Mucosa of stomach (tissue), 1 donor: ENCODE measurements at regions not wholly inside any gene's neighbourhood (a gene's known extent, or its start where the extent isn't known, plus 50 kb on each side); places are given as distances from the start of the nearest gene placed in this dataset.
A peak's percentile ranks its signal among the peaks of the same experiment; 100 is the strongest.

Experiments used
- H3K27me3 ChIP-seq: one replicate; pipeline ENCODE4 v1.7.0; 2013; ENCODE audit warnings: mild to moderate bottlenecking, low read length; ENCODE audit not compliant: control insufficient read depth, insufficient read depth
- H3K36me3 ChIP-seq: one replicate; pipeline ENCODE4 v1.7.0; 2013; ENCODE audit warnings: low read length; ENCODE audit not compliant: control insufficient read depth, insufficient read depth
- H3K4me1 ChIP-seq: one replicate; pipeline ENCODE4 v1.7.0; 2013; ENCODE audit warnings: mild to moderate bottlenecking, low read length; ENCODE audit not compliant: control insufficient read depth, insufficient read depth
- H3K4me3 ChIP-seq: one replicate; pipeline ENCODE4 v1.7.0; 2013; ENCODE audit warnings: low read length
- H3K9ac ChIP-seq: one replicate; pipeline ENCODE4 v1.7.0; 2013; ENCODE audit warnings: mild to moderate bottlenecking, low read length, moderate library complexity
- H3K9me3 ChIP-seq: one replicate; pipeline ENCODE4 v1.7.0; 2013; ENCODE audit warnings: mild to moderate bottlenecking, low read length, moderate library complexity; ENCODE audit not compliant: control insufficient read depth
- donor health status: Pancreatic carcinoma.

DNA sequence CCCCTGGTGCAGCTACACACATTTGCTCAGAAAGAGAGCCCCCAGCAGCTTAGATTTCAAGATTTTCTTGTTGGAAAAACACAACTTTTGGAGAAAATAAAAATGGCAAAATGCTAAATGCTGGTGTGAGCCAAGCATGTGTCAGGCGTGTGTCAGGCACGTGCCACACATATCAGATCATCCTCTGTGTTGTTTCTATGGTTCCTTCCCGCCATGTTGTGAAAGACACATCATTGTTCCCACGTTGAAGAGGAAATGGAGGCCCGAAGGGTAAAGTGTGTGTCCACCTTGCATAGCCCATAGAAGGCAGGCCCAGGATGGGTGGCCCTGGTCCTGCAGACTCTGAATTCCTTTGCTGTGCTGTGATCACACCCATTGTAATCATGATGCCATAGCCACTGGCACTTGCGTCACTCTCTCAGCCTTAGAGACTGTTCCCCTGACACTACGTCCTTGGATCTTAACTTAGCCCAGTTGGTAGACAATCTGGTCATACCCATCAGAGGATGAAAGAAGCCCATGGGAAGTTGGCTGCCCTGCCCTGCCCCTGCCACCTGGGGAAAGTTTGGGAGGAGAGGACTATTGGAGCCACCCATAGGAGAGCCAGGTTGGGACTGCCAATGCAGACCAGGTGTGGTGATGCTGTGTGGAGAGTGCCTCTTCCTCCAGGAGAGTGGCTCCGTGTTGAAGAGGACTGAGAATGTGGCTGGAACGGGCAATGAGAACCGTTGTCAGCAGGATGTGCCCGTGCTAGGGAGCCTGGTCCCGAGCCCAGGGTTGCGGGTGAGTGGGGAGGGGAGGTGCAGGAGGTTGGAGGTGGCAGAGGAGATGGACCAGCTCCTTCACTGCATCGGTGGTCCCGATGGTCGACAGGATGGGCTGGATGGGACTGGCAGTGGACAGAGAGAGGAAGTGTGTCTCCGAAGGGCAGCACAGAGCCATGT is 65.6 kb upstream of the IGFBP3 start:
- Histone ChIP-seq H3K36me3 (no peaks in the 10 kb centered on the region), H3K9ac (no peak overlapping the region), H3K27me3 (no peaks in the 10 kb centered on the region), H3K4me3 (no peak overlapping the region), H3K9me3 (no peaks in the 10 kb centered on the region), H3K4me1 (no peaks in the 10 kb centered on the region)

GRCh38 chr7:45985902-45986301 is 64.8 kb upstream of the IGFBP3 start:
- Histone ChIP-seq H3K4me1 (no peaks in the 10 kb centered on the region), H3K9ac (no peak overlapping the region), H3K4me3 (no peak overlapping the region), H3K9me3 (no peaks in the 10 kb centered on the region), H3K36me3 (no peaks in the 10 kb centered on the region), H3K27me3 (no peaks in the 10 kb centered on the region)

- no peaks in the 10 kb centered on the region for H3K9me3 ChIP-seq
- no peaks in the 10 kb centered on the region for H3K4me1 ChIP-seq
- H3K36me3 ChIP-seq, result no peaks in the 10 kb centered on the region
- no peaks in the 10 kb centered on the region for H3K27me3 ChIP-seq
- H3K9ac ChIP-seq, result no peak overlapping the region
- H3K4me3 ChIP-seq, result no peak overlapping the region
Measured at GRCh38 chr7:45984386-45985295, 63.6 kb upstream of the IGFBP3 start.

DNA sequence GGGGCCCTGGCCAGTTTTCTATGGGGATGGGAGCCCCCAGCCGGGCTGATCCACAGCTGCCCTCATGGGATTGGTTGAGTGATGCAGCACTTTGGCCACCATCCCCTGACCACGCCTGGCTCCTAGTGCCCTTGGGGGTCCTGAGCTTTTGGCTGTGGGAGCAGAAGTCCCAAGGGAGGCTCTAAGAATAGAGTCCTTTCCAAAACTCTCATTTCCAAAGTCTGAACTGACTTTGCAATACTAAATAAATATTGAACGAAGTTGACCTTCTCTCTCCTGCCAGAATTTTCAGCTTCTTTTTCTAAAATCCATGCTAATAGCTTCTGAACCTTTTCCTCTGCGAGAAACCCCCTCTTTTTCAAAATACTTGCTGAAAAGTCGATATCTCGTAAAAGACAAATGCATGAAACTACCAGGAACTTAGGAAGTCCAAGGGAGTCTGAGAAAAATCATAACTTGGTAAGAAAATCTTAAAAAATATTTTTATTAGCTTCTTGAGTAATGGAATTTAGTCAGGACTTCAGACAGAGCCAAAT is 62.7 kb upstream of the IGFBP3 start:
- H3K4me3 ChIP-seq, result no peak overlapping the region
- no peaks in the 10 kb centered on the region for H3K36me3 ChIP-seq
- H3K27me3 ChIP-seq, result no peaks in the 10 kb centered on the region
- no peak overlapping the region for H3K9ac ChIP-seq
- H3K9me3 ChIP-seq, result no peaks in the 10 kb centered on the region
- peaks cover 3% of the 10 kb centered on the region for H3K4me1 ChIP-seq

DNA sequence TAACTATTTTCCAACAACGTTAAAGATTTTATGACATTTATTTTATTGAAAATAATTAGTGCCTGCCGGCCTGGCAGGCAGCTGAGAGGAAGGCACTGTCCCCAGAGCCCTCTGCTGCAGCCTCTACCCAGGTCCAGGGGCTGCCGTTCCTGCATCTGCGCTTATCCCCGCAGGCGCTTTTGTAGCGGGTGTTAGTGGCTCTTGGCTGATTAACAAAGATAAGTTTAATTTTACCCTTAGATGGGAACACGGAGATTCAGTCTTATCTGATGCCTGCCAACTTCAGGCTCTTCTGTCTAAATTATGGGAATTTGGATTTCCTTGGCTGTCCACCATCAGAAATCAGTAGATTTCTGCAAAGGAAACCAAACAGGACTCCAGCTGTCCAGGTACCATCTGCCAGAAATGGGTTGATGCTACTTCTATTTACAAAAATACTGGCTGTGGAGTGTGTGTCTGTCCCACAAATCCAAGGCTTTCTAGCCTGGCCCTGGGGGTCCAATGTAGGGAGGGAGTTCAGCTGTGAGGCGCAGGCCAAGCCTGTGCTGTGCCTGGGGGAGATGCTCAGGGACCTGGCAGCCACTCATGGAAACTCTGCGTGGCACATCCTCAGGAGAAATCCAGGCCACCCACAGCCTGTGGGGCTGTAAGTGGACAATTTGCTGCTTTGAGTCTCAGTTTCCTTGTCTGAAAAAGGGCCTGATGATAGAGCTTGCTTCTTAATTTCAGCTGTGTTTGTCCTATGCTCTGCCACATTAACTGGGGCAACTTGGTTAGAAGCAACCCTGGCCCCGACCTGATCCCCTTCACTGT is 62.0 kb upstream of the IGFBP3 start:
- no peaks in the 10 kb centered on the region for H3K27me3 ChIP-seq

DNA sequence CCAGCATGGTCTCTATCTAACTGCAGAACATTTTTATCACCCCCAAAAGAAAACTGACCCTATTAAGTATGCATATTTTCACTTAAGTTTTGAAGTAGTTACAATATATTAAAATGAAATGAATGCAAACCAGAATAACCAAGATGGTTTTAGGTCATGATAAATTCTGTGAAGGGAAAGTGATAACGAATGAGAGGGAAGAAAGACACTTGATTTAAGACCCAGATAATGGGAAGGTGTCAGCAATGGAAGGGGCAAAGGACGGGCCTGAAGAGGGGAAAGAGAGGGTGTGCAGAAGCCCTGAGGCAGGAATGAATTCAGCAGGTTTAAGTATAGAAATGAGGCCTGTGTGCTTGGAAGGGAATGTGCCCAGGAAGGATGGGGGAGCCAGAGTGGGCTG is 61.1 kb upstream of the IGFBP3 start:
- Histone ChIP-seq H3K9me3 (no peaks in the 10 kb centered on the region), H3K27me3 (no peaks in the 10 kb centered on the region), H3K4me1 (peaks cover 18% of the 10 kb centered on the region), H3K9ac (no peak overlapping the region), H3K36me3 (no peaks in the 10 kb centered on the region), H3K4me3 (no peak overlapping the region)

More for the DNA sequence above, 62.0 kb upstream of the IGFBP3 start:
- H3K9ac ChIP-seq, result no peak overlapping the region
- H3K36me3 ChIP-seq, result no peaks in the 10 kb centered on the region
- H3K4me3 ChIP-seq, result no peak overlapping the region
- peaks cover 9% of the 10 kb centered on the region for H3K4me1 ChIP-seq
- no peaks in the 10 kb centered on the region for H3K9me3 ChIP-seq

DNA sequence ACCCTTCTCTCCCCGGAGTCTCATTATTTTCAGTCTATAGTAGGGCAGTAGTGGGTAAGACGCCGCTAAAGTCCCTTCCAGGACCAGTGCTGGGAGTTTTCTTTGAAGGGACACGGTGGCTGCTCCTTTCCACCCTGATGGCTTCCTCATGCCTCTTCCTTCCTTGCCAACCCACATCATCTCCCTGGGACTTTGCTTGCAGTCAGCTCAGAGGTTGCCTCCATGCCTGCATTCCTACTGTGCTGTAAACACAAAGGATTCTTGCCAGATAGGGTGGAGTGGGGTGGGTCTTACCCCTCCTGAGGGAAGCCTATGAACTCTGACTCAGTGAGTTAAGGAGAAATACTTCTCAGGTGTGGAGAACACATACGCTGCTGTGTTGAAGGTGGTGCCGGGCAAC is 59.9 kb upstream of the IGFBP3 start:
- Histone ChIP-seq H3K36me3 (no peaks in the 10 kb centered on the region), H3K27me3 (no peaks in the 10 kb centered on the region), H3K4me3 (no peak overlapping the region), H3K9ac (no peak overlapping the region), H3K9me3 (no peaks in the 10 kb centered on the region), H3K4me1 (peaks cover 18% of the 10 kb centered on the region)

GRCh38 chr7:45980181-45980905 is 59.3 kb upstream of the IGFBP3 start:
- no peak overlapping the region for H3K9ac ChIP-seq
- H3K36me3 ChIP-seq, result no peaks in the 10 kb centered on the region
- no peaks in the 10 kb centered on the region for H3K27me3 ChIP-seq
- no peaks in the 10 kb centered on the region for H3K9me3 ChIP-seq
- no peak overlapping the region for H3K4me3 ChIP-seq
- peaks cover 18% of the 10 kb centered on the region for H3K4me1 ChIP-seq

- Histone ChIP-seq H3K4me1 (peaks cover 18% of the 10 kb centered on the region), H3K9ac (no peak overlapping the region), H3K36me3 (no peaks in the 10 kb centered on the region)
Measured at GRCh38 chr7:45979275-45980180, 58.5 kb upstream of the IGFBP3 start.

GRCh38 chr7:45978731-45979211 is 57.7 kb upstream of the IGFBP3 start:
- H3K36me3 ChIP-seq, result no peaks in the 10 kb centered on the region
- H3K4me3 ChIP-seq, result peak overlapping the region; percentile 2
- H3K27me3 ChIP-seq, result no peaks in the 10 kb centered on the region
- peaks cover 18% of the 10 kb centered on the region for H3K4me1 ChIP-seq
- H3K9me3 ChIP-seq, result no peaks in the 10 kb centered on the region
- no peak overlapping the region for H3K9ac ChIP-seq

More at GRCh38 chr7:45979275-45980180, 58.5 kb upstream of the IGFBP3 start:
- Histone ChIP-seq H3K9me3 (no peaks in the 10 kb centered on the region), H3K27me3 (no peaks in the 10 kb centered on the region), H3K4me3 (no peak overlapping the region)
